ENCODE measurements at regions not wholly inside any gene's neighbourhood (a gene's known extent, or its start where the extent isn't known, plus 50 kb on each side); places are given as distances from the start of the nearest gene placed in this dataset.

GRCh38 chr14:28681681-28682080 lies 84.9 kb upstream of the FOXG1 start:
- TF ChIP-seq SUZ12 (IDR thresholded peaks at IDR 0.05; ENCODE audit: extremely low read depth, insufficient read depth, insufficient read length), result no peak
- no peak for TF ChIP-seq ZNF274 (IDR thresholded peaks at IDR 0.05; ENCODE audit: low read depth, low read length)
